Ovary (tissue), 3 donors: ENCODE measurements at regions not wholly inside any gene's neighbourhood (a gene's known extent, or its start where the extent isn't known, plus 50 kb on each side); places are given as distances from the start of the nearest gene placed in this dataset.

Experiments used
- CTCF ChIP-seq, 3 donors: fragments of 450-650 bp in 2 of 3; fragments of 200-600 bp in 1 of 3; IDR thresholded peaks; one replicate each; pipeline versions ENCODE4 v1.5.1 to v1.8.0; 2016 to 2022; ENCODE audit warnings: antibody characterized with exemption in 3 of 3, mild to moderate bottlenecking in 1 of 3
- EP300 ChIP-seq: sonication (generic); formaldehyde crosslinking; IDR thresholded peaks from one replicate; pipeline ENCODE4 v1.6.1; 2017; ENCODE audit warnings: antibody characterized with exemption
- donor health status: DM: no; HTN: no; CAD: no.

- no peak for TF ChIP-seq CTCF (IDR thresholded peaks at IDR 0.05)
- no peak for TF ChIP-seq EP300
These were observed 129.1 kb upstream of the HTR2A start for GRCh38 chr13:47025791-47026447.
